ENCODE measurements at regions not wholly inside any gene's neighbourhood (a gene's known extent, or its start where the extent isn't known, plus 50 kb on each side); places are given as distances from the start of the nearest gene placed in this dataset.
"Not testable (repeated sequence)": the region's sequence is repeated elsewhere in the genome, so short reads cannot be mapped to it uniquely, and the experiment has no call there.

DNA sequence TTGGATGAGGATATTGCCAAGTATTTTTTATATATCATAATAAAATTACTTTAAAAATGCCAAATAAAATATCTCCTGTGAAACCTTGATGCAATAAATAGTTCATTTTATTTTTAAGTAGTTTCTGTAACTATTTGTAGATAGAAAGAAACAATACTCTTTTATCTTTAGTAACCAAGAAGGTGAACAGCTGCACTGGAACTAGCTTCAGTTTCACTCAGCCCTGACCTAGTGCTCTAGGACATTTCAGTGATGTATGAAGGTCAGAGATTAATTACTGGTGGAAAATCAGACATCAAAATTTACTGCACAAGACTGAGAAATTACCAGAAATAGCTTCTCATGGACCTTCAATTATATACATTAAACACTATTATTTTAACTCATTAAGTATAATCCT, 1305.0 kb downstream of the CNTNAP5 start:
- Histone ChIP-seq H3K27ac (no peak overlapping the region), H3K27me3 (no peaks in the 10 kb centered on the region), H3K36me3 (no peaks in the 10 kb centered on the region), H3K9me3 (peaks cover 0 to 4% (median 0%) of the 10 kb centered on the region in 4 donors), H3K4me3 (no peak overlapping the region), H3K4me1 (no peaks in the 10 kb centered on the region)
- ATAC-seq (ENCODE audit: low FRiP score in 2 of 2), result no peak
- DNase-seq, result no peak
- TF ChIP-seq CTCF (IDR thresholded peaks at IDR 0.05), result no peak
- no peak for TF ChIP-seq POLR2A (IDR thresholded peaks at IDR 0.05)
- TF ChIP-seq POLR2AphosphoS5 (IDR thresholded peaks at IDR 0.05), result no peak
- no peak for TF ChIP-seq EP300 (IDR thresholded peaks at IDR 0.05)

DNA sequence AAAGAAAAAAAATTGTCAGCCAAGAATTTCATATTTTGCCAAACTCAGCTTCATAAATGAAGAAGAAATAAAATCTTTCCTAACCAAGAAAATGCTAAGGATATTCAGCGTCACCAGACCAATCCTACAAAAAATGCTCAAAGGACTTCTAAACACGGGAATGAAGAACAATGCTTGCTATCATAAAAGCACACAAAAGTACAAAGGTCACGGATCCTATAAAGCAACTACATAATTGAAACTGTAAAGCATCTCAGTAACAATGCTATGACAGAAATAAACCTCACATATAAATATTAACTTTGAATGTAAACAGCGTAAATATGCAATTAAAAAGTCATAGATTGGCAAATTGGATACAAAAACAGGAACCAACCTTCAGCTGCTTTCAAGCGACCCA, 1314.6 kb upstream of the GYPC start:
- ATAC-seq (ENCODE audit: low FRiP score in 2 of 2) (no peak), DNase-seq (no peak)
- Histone ChIP-seq H3K4me3 (no peak overlapping the region), H3K27ac (no peak overlapping the region), H3K36me3 (no peaks in the 10 kb centered on the region), H3K4me1 (no peaks in the 10 kb centered on the region), H3K27me3 (no peaks in the 10 kb centered on the region), H3K9me3 (no peaks in the 10 kb centered on the region)
- no peak for TF ChIP-seq EP300 (IDR thresholded peaks at IDR 0.05)
- TF ChIP-seq POLR2A (IDR thresholded peaks at IDR 0.05), result no peak
- TF ChIP-seq CTCF (IDR thresholded peaks at IDR 0.05), result no peak
- no peak for TF ChIP-seq POLR2AphosphoS5 (IDR thresholded peaks at IDR 0.05)
- WGBS, 2 donors, result 84 to 87% methylated on average over 5 of the region's 5 CpGs

GRCh38 chr2:125353542-125353941, 1302.4 kb upstream of the GYPC start:
- ATAC-seq (ENCODE audit: low FRiP score in 2 of 2); H3K27me3 ChIP-seq; H3K36me3 ChIP-seq; H3K4me3 ChIP-seq; H3K9me3 ChIP-seq; H3K27ac ChIP-seq; H3K4me1 ChIP-seq: not testable (repeated sequence)
- WGBS, 2 donors, result 91 to 97% methylated on average over 12 of the region's 12 CpGs
- peak in 1 of 2 donors; percentile 10 for DNase-seq

DNA sequence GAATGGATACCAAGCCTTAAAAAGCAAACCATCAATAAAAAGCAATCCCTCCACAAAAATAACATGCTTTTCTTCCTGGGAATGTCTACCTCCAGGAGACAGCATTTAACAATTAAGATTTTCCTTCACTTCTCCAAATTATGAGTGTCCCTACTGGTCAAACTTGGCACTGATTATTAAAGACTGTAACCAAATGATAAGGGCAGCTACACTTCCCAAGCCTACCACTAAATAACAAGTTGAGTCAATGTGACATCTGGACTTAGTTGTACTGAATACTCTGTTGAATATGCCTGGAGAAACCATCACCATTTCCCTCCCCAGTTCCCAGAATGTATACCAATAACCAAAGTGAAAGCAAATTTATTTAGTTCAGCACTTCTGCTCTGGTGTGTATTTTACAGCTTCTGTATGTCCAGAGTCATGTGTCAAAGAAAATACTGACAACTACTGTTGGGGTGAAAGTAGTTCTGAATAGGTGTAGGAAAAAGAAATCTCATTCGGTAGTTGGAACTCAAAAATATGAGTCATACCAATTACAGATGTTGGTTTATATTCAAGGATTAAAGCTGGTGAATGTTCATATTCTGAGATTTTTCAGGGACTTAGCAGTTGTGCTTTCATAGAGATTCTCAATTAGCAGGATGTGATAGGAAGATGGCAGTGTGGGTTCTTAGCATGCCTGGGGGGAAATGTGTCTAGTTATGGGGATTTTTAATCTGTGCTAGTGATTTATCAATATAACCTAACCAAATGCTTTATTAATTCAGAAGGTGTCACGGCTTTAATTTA, 1291.6 kb upstream of the GYPC start:
- no peak for ATAC-seq (ENCODE audit: low FRiP score in 2 of 2)
- no peak overlapping the region for H3K27ac ChIP-seq

DNA sequence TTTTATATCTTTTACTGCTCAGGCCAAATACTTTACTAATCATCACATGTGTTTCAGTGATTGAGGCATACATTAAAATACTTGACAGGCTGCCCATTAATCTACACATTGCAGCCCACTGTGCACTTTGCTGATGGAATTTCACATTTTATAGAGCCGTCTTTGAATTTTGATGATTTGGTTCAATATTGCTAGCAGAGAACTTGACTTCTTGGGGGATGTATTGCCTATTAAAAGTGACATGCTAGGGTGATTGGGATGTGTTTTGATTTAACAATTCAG, 1291.0 kb upstream of the GYPC start:
- no peak for DNase-seq
- whole genome bisulfite sequencing, 2 donors, result 91 to 95% methylated on average over 1 of the region's 1 CpG

More for the DNA sequence above, 1291.6 kb upstream of the GYPC start:
- H3K4me3 ChIP-seq, result no peak overlapping the region
- H3K4me1 ChIP-seq, result no peaks in the 10 kb centered on the region
- DNase-seq, result no peak
- no peaks in the 10 kb centered on the region for H3K9me3 ChIP-seq
- TF ChIP-seq EP300 (IDR thresholded peaks at IDR 0.05), result no peak
- TF ChIP-seq POLR2AphosphoS5 (IDR thresholded peaks at IDR 0.05), result no peak
- no peak for TF ChIP-seq CTCF (IDR thresholded peaks at IDR 0.05)
- TF ChIP-seq POLR2A (IDR thresholded peaks at IDR 0.05), result no peak
- H3K27me3 ChIP-seq, result no peaks in the 10 kb centered on the region
- WGBS, 2 donors, result 81 to 84% methylated on average over 2 of the region's 2 CpGs
- H3K36me3 ChIP-seq, result no peaks in the 10 kb centered on the region

More for the DNA sequence above, 1291.0 kb upstream of the GYPC start:
- H3K4me1 ChIP-seq, result no peaks in the 10 kb centered on the region
- H3K27me3 ChIP-seq, result no peaks in the 10 kb centered on the region
- TF ChIP-seq CTCF (IDR thresholded peaks at IDR 0.05) (no peak), POLR2AphosphoS5 (IDR thresholded peaks at IDR 0.05) (no peak), EP300 (IDR thresholded peaks at IDR 0.05) (no peak), POLR2A (IDR thresholded peaks at IDR 0.05) (no peak)
- H3K4me3 ChIP-seq, result no peak overlapping the region
- no peaks in the 10 kb centered on the region for H3K36me3 ChIP-seq
- no peak overlapping the region for H3K27ac ChIP-seq
- no peak for ATAC-seq (ENCODE audit: low FRiP score in 2 of 2)
- H3K9me3 ChIP-seq, result no peaks in the 10 kb centered on the region
